ENCODE measurements at regions not wholly inside any gene's neighbourhood (a gene's known extent, or its start where the extent isn't known, plus 50 kb on each side); places are given as distances from the start of the nearest gene placed in this dataset.

DNA sequence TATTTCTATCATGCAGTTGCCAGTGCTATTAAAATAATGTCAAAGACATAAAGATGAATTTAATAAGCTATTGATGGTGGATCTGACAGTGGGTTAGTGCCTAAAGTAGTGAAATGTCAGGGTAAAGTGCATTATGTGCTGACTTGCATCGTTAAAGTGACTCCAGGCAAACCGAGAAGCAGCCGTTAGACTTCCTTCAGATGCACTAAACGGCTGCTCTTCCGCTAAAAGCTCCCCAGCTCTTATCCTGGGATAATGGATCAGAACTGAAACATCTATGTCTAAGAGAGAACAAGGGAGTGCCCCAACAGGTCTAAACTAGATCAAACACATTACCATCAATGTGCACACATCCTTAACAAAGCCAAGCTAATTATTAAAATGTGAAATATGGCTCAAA lies 468.2 kb downstream of the NTRK2 start:
- TF ChIP-seq, protein P1, sequence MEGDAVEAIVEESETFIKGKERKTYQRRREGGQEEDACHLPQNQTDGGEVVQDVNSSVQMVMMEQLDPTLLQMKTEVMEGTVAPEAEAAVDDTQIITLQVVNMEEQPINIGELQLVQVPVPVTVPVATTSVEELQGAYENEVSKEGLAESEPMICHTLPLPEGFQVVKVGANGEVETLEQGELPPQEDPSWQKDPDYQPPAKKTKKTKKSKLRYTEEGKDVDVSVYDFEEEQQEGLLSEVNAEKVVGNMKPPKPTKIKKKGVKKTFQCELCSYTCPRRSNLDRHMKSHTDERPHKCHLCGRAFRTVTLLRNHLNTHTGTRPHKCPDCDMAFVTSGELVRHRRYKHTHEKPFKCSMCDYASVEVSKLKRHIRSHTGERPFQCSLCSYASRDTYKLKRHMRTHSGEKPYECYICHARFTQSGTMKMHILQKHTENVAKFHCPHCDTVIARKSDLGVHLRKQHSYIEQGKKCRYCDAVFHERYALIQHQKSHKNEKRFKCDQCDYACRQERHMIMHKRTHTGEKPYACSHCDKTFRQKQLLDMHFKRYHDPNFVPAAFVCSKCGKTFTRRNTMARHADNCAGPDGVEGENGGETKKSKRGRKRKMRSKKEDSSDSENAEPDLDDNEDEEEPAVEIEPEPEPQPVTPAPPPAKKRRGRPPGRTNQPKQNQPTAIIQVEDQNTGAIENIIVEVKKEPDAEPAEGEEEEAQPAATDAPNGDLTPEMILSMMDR (IDR thresholded peaks at IDR 0.05), result no peak
- no peak for TF ChIP-seq POLR2AphosphoS5 (IDR thresholded peaks at IDR 0.05; ENCODE audit: low read depth, low read length)
